ENCODE measurements at regions not wholly inside any gene's neighbourhood (a gene's known extent, or its start where the extent isn't known, plus 50 kb on each side); places are given as distances from the start of the nearest gene placed in this dataset.

DNA sequence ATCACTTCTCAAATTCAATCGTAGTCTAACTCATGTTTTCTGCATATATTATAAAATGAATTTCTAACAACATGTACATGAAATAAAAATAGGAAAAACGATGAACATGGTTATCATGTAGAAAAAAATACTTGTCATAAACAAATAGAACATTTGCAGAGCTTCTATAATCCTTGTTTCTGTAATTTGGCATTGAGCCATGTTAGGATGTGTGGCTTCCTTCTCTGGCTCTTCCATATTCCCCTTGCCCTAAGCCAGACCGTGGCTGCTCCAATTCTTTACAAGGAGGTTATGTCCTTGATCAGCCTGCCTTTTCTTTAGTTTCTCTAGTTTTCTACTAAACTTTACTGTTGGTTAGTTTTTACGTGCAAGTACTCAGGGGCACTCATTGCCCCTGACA, 155.3 kb downstream of the COL6A3 start:
- Histone ChIP-seq H3K9ac (replicated peaks; ENCODE audit: extremely low read depth, insufficient read depth, low read length) (no peak overlapping the region), H3K9me1 (replicated peaks; ENCODE audit: control insufficient read depth, extremely low read depth, insufficient read depth, low read length) (no peaks in the 10 kb centered on the region), H4K20me1 (replicated peaks; ENCODE audit: control insufficient read depth, extremely low read depth, insufficient read depth, low read length) (no peaks in the 10 kb centered on the region), H3K9me3 (replicated peaks; ENCODE audit: control insufficient read depth, insufficient read depth, low read length) (no peaks in the 10 kb centered on the region), H3K4me3 (replicated peaks in 1 of 3; ENCODE audit: insufficient read depth in 1 of 3, low read depth in 1 of 3, low read length in 3 of 3) (no peak overlapping the region), H3K79me2 (ENCODE audit: control insufficient read depth, insufficient read depth, low read length) (no peaks in the 10 kb centered on the region), H3K27me3 (ENCODE audit: control insufficient read depth in 2 of 2, insufficient read depth in 2 of 2, low read length in 2 of 2) (no peaks in the 10 kb centered on the region), H3K36me3 (ENCODE audit: control insufficient read depth in 2 of 2, extremely low read depth in 1 of 2, insufficient read depth in 2 of 2, low read length in 2 of 2) (no peaks in the 10 kb centered on the region), H3K4me2 (ENCODE audit: insufficient read depth, low read length) (no peak overlapping the region), H3K4me1 (ENCODE audit: control insufficient read depth, extremely low read depth, insufficient read depth, low read length) (peaks cover 19% of the 10 kb centered on the region), H2AFZ (ENCODE audit: low read depth, low read length) (no peak overlapping the region), H3K27ac (ENCODE audit: insufficient read depth, low read depth, low read length) (no peak overlapping the region)
- DNase-seq (ENCODE audit: low read depth, low spot score), result no peak
- ChIA-PET POLR2A (no interaction called here), CTCF (interaction anchor here (1.5 to 1.9 kb wide), 2 partner anchors 93 to 163 kb away, joined by 5 to 7 read pairs; no protein-coding TSS in a partner anchor)
- intact Hi-C loops (cut with micrococcal nuclease) (no loop called here), dilution Hi-C loops (cut with MboI; ENCODE audit: extremely low pct_ligation_motif_present, low sequenced_read_pairs) (no loop called here)
- no peak for FAIRE-seq
- TF ChIP-seq JUN (IDR thresholded peaks at IDR 0.05; ENCODE audit: borderline replicate concordance, insufficient read depth, insufficient read length, low read depth) (no peak), CTCF (IDR thresholded peaks at IDR 0.05; ENCODE audit: extremely low read depth in 1 of 2, insufficient read depth in 1 of 2, low read depth in 1 of 2, low read length in 2 of 2) (no peak), EZH2 (IDR thresholded peaks at IDR 0.05; ENCODE audit: borderline replicate concordance, low read depth, low read length, severe bottlenecking) (no peak), FOS (IDR thresholded peaks at IDR 0.05; ENCODE audit: borderline replicate concordance, insufficient read depth, low read length) (no peak), POLR2AphosphoS5 (IDR thresholded peaks at IDR 0.05; ENCODE audit: insufficient read depth, low read depth, low read length) (no peak), GATA2 (IDR thresholded peaks at IDR 0.05; ENCODE audit: insufficient read depth, insufficient read length, low read depth, low read length) (no peak), MYC (IDR thresholded peaks at IDR 0.05; ENCODE audit: low read depth, low read length) (no peak), POLR2A (IDR thresholded peaks at IDR 0.05; ENCODE audit: low read depth, low read length) (no peak), MAX (IDR thresholded peaks at IDR 0.05; ENCODE audit: insufficient read depth, insufficient read length) (no peak)
- no TSS peak for BruUV-seq (replicated peaks)
